Medulla oblongata (tissue), 1 donor: ENCODE measurements at regions not wholly inside any gene's neighbourhood (a gene's known extent, or its start where the extent isn't known, plus 50 kb on each side); places are given as distances from the start of the nearest gene placed in this dataset.

Experiments used
- DNase-seq: peaks from one replicate; pipeline ENCODE4 v3.0.0-alpha.2; 2015; ENCODE audit errors: extremely low spot score

GRCh38 chr16:17654142-17654541 lies 183.4 kb upstream of the XYLT1 start:
- no peak for DNase-seq

GRCh38 chr16:17647879-17648872 lies 177.4 kb upstream of the XYLT1 start:
- no peak for DNase-seq

DNA sequence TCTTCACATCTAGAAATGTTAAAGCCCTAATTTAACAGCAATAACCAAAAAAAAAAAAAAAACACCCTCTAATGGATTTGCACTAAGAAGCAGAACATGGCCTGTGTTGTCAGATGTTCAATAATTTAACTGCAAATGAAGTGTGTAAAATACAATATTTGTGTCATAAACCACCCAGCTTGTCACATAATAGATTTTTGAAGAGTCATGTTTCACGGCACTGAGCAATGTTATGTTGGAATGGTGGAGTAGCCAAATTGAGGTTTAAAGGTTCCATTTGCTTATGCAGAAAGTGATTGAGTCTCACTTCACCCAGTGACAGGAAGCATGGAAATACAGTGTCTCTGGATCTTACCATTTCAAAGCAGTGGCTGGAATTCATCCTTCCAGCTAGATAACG lies 173.2 kb upstream of the XYLT1 start:
- no peak for DNase-seq

GRCh38 chr16:17641990-17642389 lies 171.2 kb upstream of the XYLT1 start:
- no peak for DNase-seq

DNA sequence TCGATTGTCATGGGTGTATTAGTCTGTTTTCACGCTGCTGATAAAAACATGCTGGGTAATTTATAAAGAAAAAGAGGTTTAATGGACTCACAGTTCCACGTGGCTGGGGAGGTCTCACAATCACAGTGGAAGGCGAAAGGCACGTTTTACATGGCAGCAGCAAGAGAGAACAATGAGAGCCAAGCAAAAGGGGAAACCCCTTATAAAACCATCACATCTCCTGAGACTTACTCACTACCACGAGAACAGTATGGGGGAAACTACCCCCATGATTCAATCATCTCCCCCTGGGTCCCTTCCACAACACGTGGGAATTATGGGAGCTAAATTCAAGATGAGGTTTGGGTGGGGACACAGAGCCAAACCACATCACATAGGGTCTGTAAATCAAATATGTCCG lies 167.4 kb upstream of the XYLT1 start:
- no peak for DNase-seq

- no peak for DNase-seq
These were observed 164.4 kb upstream of the XYLT1 start for GRCh38 chr16:17635183-17635582.

- DNase-seq = no peak
These were observed 162.6 kb upstream of the XYLT1 start for GRCh38 chr16:17633181-17633951.

GRCh38 chr16:17632667-17633066 lies 161.9 kb upstream of the XYLT1 start:
- no peak for DNase-seq

GRCh38 chr16:17629936-17630335 lies 159.2 kb upstream of the XYLT1 start:
- no peak for DNase-seq

- DNase-seq = no peak
These were observed 158.2 kb upstream of the XYLT1 start for GRCh38 chr16:17628983-17629382.

DNA sequence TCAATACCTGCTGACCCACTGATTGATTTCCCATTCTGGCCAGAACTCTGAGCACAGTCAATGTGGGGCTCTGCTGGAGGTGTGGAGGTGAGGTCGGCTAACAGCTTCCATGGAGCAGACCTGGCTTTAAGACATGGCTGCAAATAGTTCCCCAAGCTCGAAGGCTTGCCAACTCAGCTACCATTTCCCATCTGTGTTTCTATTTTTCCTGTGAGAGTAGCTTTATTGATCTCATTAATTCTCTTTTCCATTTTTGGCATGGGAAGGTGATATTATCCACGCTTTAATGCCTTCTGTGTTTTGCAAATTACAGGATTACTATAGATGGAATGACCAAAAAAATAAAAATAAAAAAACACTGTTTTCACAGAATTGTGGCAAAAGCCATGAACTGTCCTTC lies 151.6 kb upstream of the XYLT1 start:
- DNase-seq = no peak

DNA sequence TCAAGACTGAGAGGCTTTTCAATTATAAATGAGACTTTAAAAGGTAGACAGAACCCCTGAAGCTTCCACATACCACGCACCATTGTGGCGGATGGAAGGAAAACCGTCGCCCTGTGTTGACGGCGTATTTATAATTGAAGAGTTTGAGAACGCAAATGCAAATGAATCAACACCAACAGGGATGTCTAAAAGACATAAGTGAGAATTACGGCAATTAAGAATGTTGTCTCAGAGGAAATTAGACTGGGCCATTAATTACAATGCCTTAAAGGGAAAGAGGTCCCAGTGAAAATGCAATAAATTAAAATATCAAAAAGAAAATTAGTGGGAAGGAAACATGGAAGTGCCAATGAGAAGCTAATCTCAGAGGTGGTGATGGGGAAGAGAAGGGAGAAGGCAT lies 148.5 kb upstream of the XYLT1 start:
- no peak for DNase-seq

- DNase-seq = no peak
These were observed 146.3 kb upstream of the XYLT1 start for GRCh38 chr16:17617021-17617552.

DNA sequence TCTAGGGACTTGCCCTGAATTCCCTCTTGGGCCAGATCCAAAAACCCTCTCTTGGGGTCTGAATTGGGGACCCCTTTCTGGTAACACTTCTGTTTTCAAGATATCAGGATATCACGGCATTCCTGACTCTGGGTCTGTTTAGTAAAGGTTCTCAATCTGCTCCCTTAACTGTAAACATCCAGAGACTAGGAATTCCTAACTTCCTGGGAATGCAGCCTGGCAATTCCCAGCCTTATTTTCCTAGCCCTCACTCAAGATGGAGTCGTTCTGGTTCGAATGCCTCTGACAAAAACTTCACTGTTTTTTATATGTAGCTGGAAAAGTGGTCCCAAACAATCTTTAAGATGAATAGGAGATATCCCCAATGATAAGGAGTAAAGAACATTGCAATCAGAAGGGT lies 141.6 kb upstream of the XYLT1 start:
- no peak for DNase-seq

- no peak for DNase-seq
These were observed 136.8 kb upstream of the XYLT1 start for GRCh38 chr16:17607609-17608008.

GRCh38 chr16:17607075-17607509 lies 136.3 kb upstream of the XYLT1 start:
- no peak for DNase-seq

DNA sequence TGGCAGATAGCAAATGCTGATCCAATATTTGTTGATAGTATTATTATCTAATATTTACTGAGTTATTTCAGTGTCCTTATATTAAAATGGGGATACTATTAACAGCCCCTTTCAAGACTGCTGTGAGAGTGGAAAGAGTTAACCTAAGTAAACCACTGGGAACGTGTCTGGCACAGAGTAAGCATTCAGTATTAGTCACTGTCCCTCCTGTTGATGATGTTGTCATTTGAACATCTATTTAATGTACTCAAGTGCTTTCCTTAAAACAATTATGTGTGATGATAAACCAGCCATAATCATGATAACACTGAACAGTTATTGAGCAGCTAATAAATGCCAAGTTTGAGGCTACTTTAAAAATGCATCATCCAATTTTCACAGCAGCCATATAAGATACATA lies 135.7 kb upstream of the XYLT1 start:
- DNase-seq = no peak

DNA sequence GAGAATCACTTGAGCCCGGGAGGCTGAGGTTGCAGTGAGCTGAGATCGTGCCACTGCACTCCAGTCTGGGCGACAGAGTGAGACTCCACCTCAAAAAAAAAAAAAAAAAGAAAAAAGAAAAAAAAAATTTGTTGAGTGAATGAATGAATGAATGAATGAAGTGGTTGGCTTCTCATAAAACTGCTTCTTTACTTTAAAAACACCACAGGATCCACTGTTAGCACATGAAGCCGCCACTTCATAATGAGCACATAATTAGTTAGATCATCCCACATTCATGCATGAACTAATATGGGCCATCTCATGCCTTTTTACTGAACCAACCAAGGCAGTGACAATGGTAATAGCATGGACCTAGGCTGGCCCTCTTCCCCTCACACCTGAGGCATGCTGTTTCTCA lies 135.0 kb upstream of the XYLT1 start:
- no peak for DNase-seq

GRCh38 chr16:17603626-17604025 lies 132.9 kb upstream of the XYLT1 start:
- no peak for DNase-seq

- DNase-seq = no peak
These were observed 131.9 kb upstream of the XYLT1 start for GRCh38 chr16:17602678-17603077.

GRCh38 chr16:17598968-17599367 lies 128.2 kb upstream of the XYLT1 start:
- no peak for DNase-seq

DNA sequence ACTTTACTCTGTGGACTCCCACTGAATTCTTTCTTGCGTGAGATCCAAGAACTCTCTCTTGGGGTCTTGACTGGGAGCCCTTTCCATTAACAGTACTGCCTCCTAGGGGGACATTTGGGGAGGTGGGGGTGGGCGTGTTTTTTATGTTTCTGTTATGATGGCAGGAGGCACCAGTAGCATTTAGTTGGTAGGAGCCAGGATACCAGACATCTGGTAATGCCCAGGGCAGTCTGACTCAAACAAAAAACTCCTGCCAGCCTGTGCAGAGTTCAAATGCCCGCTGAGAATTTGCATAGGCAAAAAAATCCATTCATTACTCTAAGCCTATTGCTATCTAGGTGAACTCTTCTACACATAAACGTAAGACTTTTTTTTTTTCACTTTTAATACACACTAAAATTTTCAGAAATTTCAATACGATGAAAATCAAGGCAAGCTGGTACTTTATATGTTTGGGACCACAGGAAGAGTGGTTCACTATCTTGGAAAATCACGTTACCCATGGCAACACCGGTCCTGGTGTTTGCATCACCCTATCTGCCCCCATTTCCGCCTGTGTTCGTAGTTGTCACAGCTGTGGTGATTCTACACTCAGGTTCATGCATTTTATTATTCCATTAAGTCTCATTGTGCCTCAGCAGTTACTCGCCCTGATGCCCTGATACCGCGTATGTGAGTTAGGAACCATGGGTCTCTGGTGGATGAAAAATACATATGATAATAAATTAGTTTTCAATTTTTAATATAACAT lies 121.1 kb upstream of the XYLT1 start:
- no peak for DNase-seq
